ENCODE measurements at regions not wholly inside any gene's neighbourhood (a gene's known extent, or its start where the extent isn't known, plus 50 kb on each side); places are given as distances from the start of the nearest gene placed in this dataset.

DNA sequence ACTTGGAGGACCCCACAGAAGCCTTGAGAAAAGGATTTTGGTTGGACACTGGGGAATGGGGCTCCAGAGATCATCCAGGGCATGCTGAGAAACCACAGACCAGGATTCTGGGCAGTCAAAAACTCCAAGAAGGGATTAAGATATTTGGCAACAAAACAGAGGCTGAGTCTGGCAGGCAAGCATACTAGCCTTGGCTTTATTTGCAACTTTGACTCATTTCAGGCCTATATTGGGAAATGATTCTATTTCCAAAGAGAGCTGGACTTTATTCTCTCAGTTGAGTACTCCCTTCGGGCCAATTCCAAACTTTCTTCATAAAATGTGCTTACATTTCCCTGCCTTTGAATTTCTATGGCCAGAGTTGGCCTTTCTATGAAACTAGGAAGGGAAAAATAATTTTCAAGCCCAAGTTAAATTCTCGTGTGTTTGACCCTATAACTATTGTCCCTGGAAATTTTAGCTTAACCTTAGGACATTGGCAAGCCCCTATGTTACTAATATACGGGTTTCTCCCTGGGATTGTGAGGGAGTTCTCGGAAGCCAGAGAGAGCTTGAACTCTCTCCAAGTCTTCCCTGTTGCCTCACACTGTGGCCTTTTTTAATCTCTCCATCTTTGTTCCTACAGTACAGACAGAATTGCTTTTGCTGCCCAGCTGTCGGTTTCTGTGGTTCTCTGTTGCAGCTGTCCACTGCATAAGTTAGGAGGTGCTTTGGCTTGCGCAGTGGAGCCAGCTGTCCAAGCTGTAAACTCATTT, 112.6 kb upstream of the FAM9A start:
- Histone ChIP-seq H3K27ac (ENCODE audit: low read depth, low read length) (no peak overlapping the region), H3K4me3 (ENCODE audit: insufficient read depth, low read length, poor library complexity, severe bottlenecking) (no peak overlapping the region), H3K4me2 (ENCODE audit: low read depth, low read length, poor library complexity, severe bottlenecking) (no peak overlapping the region), H4K20me1 (ENCODE audit: low read depth, low read length) (no peaks in the 10 kb centered on the region), H3K27me3 (ENCODE audit: low read length) (no peaks in the 10 kb centered on the region), H3K9me2 (replicated peaks; ENCODE audit: insufficient read depth, low read length) (no peaks in the 10 kb centered on the region), H3K36me3 (ENCODE audit: low read length) (no peaks in the 10 kb centered on the region), H3K79me2 (ENCODE audit: insufficient read depth, low read length) (no peaks in the 10 kb centered on the region), H2AFZ (ENCODE audit: low read depth, low read length, severe bottlenecking) (no peak overlapping the region), H3K9ac (ENCODE audit: low read length) (no peak overlapping the region), H3F3A (ENCODE audit: insufficient read depth) (no peaks in the 10 kb centered on the region), H3K9me3 (ENCODE audit: insufficient read depth, low read length) (no peaks in the 10 kb centered on the region)
- TF ChIP-seq, protein P1, sequence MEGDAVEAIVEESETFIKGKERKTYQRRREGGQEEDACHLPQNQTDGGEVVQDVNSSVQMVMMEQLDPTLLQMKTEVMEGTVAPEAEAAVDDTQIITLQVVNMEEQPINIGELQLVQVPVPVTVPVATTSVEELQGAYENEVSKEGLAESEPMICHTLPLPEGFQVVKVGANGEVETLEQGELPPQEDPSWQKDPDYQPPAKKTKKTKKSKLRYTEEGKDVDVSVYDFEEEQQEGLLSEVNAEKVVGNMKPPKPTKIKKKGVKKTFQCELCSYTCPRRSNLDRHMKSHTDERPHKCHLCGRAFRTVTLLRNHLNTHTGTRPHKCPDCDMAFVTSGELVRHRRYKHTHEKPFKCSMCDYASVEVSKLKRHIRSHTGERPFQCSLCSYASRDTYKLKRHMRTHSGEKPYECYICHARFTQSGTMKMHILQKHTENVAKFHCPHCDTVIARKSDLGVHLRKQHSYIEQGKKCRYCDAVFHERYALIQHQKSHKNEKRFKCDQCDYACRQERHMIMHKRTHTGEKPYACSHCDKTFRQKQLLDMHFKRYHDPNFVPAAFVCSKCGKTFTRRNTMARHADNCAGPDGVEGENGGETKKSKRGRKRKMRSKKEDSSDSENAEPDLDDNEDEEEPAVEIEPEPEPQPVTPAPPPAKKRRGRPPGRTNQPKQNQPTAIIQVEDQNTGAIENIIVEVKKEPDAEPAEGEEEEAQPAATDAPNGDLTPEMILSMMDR (IDR thresholded peaks at IDR 0.05; ENCODE audit: insufficient read depth, low read length, poor library complexity, severe bottlenecking), result no peak
- TF ChIP-seq EZH2phosphoT487 (conservative IDR thresholded peaks at IDR 0.05; ENCODE audit: low read length), result no peak

DNA sequence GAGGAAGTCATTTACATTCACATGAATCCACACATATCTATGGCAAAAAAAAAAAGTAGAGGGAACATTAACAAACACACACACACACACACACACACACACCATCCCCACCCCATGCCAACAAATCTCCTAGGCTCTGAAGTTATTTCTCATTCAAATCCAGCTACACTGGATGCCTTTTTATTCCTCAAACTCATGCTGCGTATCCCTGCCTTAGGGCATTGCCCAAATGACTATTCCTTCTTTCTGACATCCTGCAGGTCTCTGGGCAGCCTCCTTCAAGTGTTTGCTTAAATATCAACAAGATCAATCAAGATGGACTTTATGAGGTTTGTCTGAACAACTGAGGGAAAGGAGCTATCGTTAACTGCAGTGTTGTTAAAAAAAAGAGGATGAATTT, 106.5 kb upstream of the FAM9A start:
- no peak overlapping the region for H3K4me2 ChIP-seq (ENCODE audit: low read depth, low read length, poor library complexity, severe bottlenecking)
- no peaks in the 10 kb centered on the region for H3K9me3 ChIP-seq (ENCODE audit: insufficient read depth, low read length)
- no peaks in the 10 kb centered on the region for H3F3A ChIP-seq (ENCODE audit: insufficient read depth)
- TF ChIP-seq EZH2phosphoT487 (conservative IDR thresholded peaks at IDR 0.05; ENCODE audit: low read length), result no peak
- TF ChIP-seq, protein P1 (IDR thresholded peaks at IDR 0.05; ENCODE audit: insufficient read depth, low read length, poor library complexity, severe bottlenecking), result no peak
- H3K36me3 ChIP-seq (ENCODE audit: low read length), result no peaks in the 10 kb centered on the region
- no peak overlapping the region for H3K27ac ChIP-seq (ENCODE audit: low read depth, low read length)
- no peaks in the 10 kb centered on the region for H3K9me2 ChIP-seq (replicated peaks; ENCODE audit: insufficient read depth, low read length)
- no peak overlapping the region for H2AFZ ChIP-seq (ENCODE audit: low read depth, low read length, severe bottlenecking)
- H3K79me2 ChIP-seq (ENCODE audit: insufficient read depth, low read length), result no peaks in the 10 kb centered on the region
- H3K9ac ChIP-seq (ENCODE audit: low read length), result no peak overlapping the region
- H3K27me3 ChIP-seq (ENCODE audit: low read length), result no peaks in the 10 kb centered on the region
- no peak overlapping the region for H3K4me3 ChIP-seq (ENCODE audit: insufficient read depth, low read length, poor library complexity, severe bottlenecking)
- no peaks in the 10 kb centered on the region for H4K20me1 ChIP-seq (ENCODE audit: low read depth, low read length)

- Histone ChIP-seq H4K20me1 (ENCODE audit: low read depth, low read length) (no peaks in the 10 kb centered on the region), H3K4me3 (ENCODE audit: insufficient read depth, low read length, poor library complexity, severe bottlenecking) (no peak overlapping the region), H3K27ac (ENCODE audit: low read depth, low read length) (no peak overlapping the region), H2AFZ (ENCODE audit: low read depth, low read length, severe bottlenecking) (no peak overlapping the region), H3K27me3 (ENCODE audit: low read length) (no peaks in the 10 kb centered on the region), H3K36me3 (ENCODE audit: low read length) (no peaks in the 10 kb centered on the region), H3F3A (ENCODE audit: insufficient read depth) (no peaks in the 10 kb centered on the region), H3K9ac (ENCODE audit: low read length) (no peak overlapping the region), H3K79me2 (ENCODE audit: insufficient read depth, low read length) (no peaks in the 10 kb centered on the region), H3K4me2 (ENCODE audit: low read depth, low read length, poor library complexity, severe bottlenecking) (no peak overlapping the region), H3K9me2 (replicated peaks; ENCODE audit: insufficient read depth, low read length) (no peaks in the 10 kb centered on the region), H3K9me3 (ENCODE audit: insufficient read depth, low read length) (no peaks in the 10 kb centered on the region)
- no peak for TF ChIP-seq EZH2phosphoT487 (conservative IDR thresholded peaks at IDR 0.05; ENCODE audit: low read length)
Measured at GRCh38 chrX:8906299-8906938, 105.2 kb upstream of the FAM9A start.

- Histone ChIP-seq H3K27me3 (ENCODE audit: low read length) (no peaks in the 10 kb centered on the region), H3K4me2 (ENCODE audit: low read depth, low read length, poor library complexity, severe bottlenecking) (no peak overlapping the region), H3F3A (ENCODE audit: insufficient read depth) (no peaks in the 10 kb centered on the region), H3K27ac (ENCODE audit: low read depth, low read length) (no peak overlapping the region), H3K9me3 (ENCODE audit: insufficient read depth, low read length) (no peaks in the 10 kb centered on the region), H3K9me2 (replicated peaks; ENCODE audit: insufficient read depth, low read length) (no peaks in the 10 kb centered on the region), H3K79me2 (ENCODE audit: insufficient read depth, low read length) (no peaks in the 10 kb centered on the region), H4K20me1 (ENCODE audit: low read depth, low read length) (no peaks in the 10 kb centered on the region), H3K9ac (ENCODE audit: low read length) (no peak overlapping the region), H3K36me3 (ENCODE audit: low read length) (no peaks in the 10 kb centered on the region), H3K4me3 (ENCODE audit: insufficient read depth, low read length, poor library complexity, severe bottlenecking) (no peak overlapping the region), H2AFZ (ENCODE audit: low read depth, low read length, severe bottlenecking) (no peak overlapping the region)
- TF ChIP-seq, protein P1 (IDR thresholded peaks at IDR 0.05; ENCODE audit: insufficient read depth, low read length, poor library complexity, severe bottlenecking), result no peak
Measured at GRCh38 chrX:8897259-8897658, 96.1 kb upstream of the FAM9A start.
